Loucy (cell line): ENCODE measurements at regions not wholly inside any gene's neighbourhood (a gene's known extent, or its start where the extent isn't known, plus 50 kb on each side); places are given as distances from the start of the nearest gene placed in this dataset.

Source experiments
- H2AFZ ChIP-seq: fragments of 200-600 bp; sonication (generic); 2 replicates; pipeline ENCODE4 v1.6.0; 2016; ENCODE audit warnings: antibody characterized with exemption, mild to moderate bottlenecking, low read length, moderate library complexity
- H3F3A ChIP-seq: fragments of 200-600 bp; 2 replicates; pipeline ENCODE4 v1.6.0; 2016; ENCODE audit warnings: antibody characterized with exemption, low read depth, mild to moderate bottlenecking
- H3K27me3 ChIP-seq: fragments of 200-600 bp; sonication (generic); 2 replicates; pipeline ENCODE4 v1.6.1; 2014; ENCODE audit warnings: low read length, mild to moderate bottlenecking; ENCODE audit not compliant: insufficient read depth, poor library complexity, severe bottlenecking
- H3K36me3 ChIP-seq: fragments of 200-600 bp; sonication (generic); 2 replicates; pipeline ENCODE4 v1.6.1; 2016; ENCODE audit warnings: low read length; ENCODE audit not compliant: insufficient read depth
- H3K4me1 ChIP-seq: fragments of 200-600 bp; sonication (generic); 2 replicates; pipeline ENCODE4 v1.5.1; 2014; ENCODE audit warnings: low read length, mild to moderate bottlenecking; ENCODE audit not compliant: insufficient read depth, poor library complexity, severe bottlenecking
- H3K4me2 ChIP-seq: fragments of 200-600 bp; sonication (generic); 2 replicates; pipeline ENCODE4 v1.6.0; 2014; ENCODE audit warnings: antibody characterized with exemption, low read length, low read depth, mild to moderate bottlenecking; ENCODE audit not compliant: poor library complexity, severe bottlenecking
- H3K4me3 ChIP-seq: fragments of 200-600 bp; sonication (generic); 2 replicates; pipeline ENCODE4 v1.5.1; 2014; ENCODE audit warnings: low read length, mild to moderate bottlenecking, mixed read lengths; ENCODE audit not compliant: poor library complexity, severe bottlenecking
- H3K79me2 ChIP-seq: fragments of 200-600 bp; sonication (generic); 2 replicates; pipeline ENCODE4 v1.6.1; 2014; ENCODE audit warnings: low read length; ENCODE audit not compliant: insufficient read depth
- H3K9ac ChIP-seq: fragments of 200-600 bp; sonication (generic); 2 replicates; pipeline ENCODE4 v1.6.0; 2014; ENCODE audit warnings: mild to moderate bottlenecking, low read depth, low read length, moderate library complexity; ENCODE audit not compliant: poor library complexity, severe bottlenecking
- H3K9me2 ChIP-seq: fragments of 200-600 bp; sonication (generic); replicated peaks from 2 replicates; pipeline ENCODE4 v1.6.1; 2016; ENCODE audit warnings: low read depth, low read length, mixed read lengths
- H3K9me3 ChIP-seq: fragments of 200-600 bp; sonication (generic); 2 replicates; pipeline ENCODE4 v1.6.1; 2014; ENCODE audit warnings: mild to moderate bottlenecking, antibody characterized with exemption, low read length, low read depth; ENCODE audit not compliant: insufficient read depth
- H4K20me1 ChIP-seq: fragments of 200-600 bp; sonication (generic); 2 replicates; pipeline ENCODE4 v1.6.0; 2014; ENCODE audit warnings: antibody characterized with exemption, low read length, mild to moderate bottlenecking; ENCODE audit not compliant: insufficient read depth, poor library complexity, severe bottlenecking
- EZH2phosphoT487 ChIP-seq: fragments of 200-600 bp; IDR thresholded peaks from 2 replicates; pipeline ENCODE4 v1.6.1; 2018; ENCODE audit warnings: antibody characterized with exemption, mild to moderate bottlenecking, moderate library complexity, borderline replicate concordance
- TF ChIP-seq, protein P1 (sequence below): fragments of 200-600 bp; sonication (generic); conservative IDR thresholded peaks from 2 replicates; pipeline ENCODE4 v1.5.1; 2014; ENCODE audit warnings: mild to moderate bottlenecking, antibody characterized with exemption, low read length

DNA sequence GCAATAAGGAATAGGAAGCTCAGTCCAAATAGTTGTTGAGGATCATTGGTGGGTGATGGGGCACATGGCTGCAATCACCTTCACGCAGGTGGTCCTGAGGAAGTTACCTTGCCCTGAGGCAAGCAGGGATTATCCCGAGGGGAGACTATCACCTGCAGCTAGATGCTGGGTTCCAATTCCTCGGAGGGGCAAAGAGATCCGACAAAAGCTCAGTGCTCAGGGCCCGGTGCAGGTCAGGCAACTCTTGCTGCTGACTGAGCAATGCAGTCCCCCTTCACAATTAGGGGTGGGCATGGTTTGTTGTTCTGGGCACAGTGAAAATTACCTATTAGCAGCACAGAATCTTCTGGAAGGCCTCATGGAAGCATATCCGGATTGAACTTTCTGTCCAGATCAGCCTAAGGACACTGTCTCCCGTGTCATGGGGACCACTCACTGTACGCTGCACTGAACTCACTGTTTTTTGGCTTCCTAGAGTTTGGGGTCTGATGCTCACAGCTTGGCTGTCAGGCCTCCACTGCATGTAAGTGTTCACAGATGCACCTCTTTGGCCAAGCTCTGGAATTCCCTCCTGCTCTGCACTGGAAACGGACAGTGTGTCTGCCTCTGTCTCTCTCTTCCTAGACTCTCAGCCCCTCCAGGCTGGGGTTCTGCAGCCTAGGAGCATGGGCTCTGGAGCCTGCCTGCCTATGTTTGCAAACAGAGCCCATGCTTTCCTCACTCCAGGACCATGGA is 372.7 kb downstream of the ZNF536 start:
- TF ChIP-seq EZH2phosphoT487 = no peak
- TF ChIP-seq, protein P1, sequence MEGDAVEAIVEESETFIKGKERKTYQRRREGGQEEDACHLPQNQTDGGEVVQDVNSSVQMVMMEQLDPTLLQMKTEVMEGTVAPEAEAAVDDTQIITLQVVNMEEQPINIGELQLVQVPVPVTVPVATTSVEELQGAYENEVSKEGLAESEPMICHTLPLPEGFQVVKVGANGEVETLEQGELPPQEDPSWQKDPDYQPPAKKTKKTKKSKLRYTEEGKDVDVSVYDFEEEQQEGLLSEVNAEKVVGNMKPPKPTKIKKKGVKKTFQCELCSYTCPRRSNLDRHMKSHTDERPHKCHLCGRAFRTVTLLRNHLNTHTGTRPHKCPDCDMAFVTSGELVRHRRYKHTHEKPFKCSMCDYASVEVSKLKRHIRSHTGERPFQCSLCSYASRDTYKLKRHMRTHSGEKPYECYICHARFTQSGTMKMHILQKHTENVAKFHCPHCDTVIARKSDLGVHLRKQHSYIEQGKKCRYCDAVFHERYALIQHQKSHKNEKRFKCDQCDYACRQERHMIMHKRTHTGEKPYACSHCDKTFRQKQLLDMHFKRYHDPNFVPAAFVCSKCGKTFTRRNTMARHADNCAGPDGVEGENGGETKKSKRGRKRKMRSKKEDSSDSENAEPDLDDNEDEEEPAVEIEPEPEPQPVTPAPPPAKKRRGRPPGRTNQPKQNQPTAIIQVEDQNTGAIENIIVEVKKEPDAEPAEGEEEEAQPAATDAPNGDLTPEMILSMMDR = no peak
- peaks cover 2% of the 10 kb centered on the region; the same call in 1 of the 2 replicates for H3K9me3 ChIP-seq
- H3K9ac ChIP-seq = no peak overlapping the region
- no peaks in the 10 kb centered on the region for H3K36me3 ChIP-seq
- no peaks in the 10 kb centered on the region for H3K4me1 ChIP-seq
- no peaks in the 10 kb centered on the region for H4K20me1 ChIP-seq
- H3K9me2 ChIP-seq = no peaks in the 10 kb centered on the region
- no peak overlapping the region for H3K4me3 ChIP-seq
- no peaks in the 10 kb centered on the region for H3F3A ChIP-seq
- H2AFZ ChIP-seq = no peak overlapping the region
- no peaks in the 10 kb centered on the region for H3K79me2 ChIP-seq
- H3K4me2 ChIP-seq = no peak overlapping the region
- no peaks in the 10 kb centered on the region for H3K27me3 ChIP-seq

DNA sequence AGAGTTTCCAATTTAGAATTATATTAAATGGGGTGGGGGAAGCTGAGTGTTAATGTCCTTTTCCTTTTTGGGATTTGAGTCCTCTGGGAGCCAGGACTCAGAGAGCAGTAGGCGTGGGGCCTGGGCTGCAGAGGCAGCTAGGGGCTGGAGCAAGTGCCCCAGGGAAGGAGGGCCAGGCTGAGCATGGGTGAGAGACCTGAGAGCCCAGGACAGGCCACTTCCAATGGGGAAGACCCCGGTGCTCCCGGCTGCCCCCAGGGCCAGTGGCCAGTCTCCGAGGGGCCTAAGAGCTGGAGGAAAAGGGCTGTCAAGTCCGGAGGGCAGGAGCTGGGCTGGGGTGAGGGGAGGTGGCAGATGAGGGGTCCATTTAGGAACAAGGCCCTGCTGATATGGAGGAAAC is 371.5 kb downstream of the ZNF536 start:
- no peak for TF ChIP-seq EZH2phosphoT487
- TF ChIP-seq, protein P1 = no peak
- Histone ChIP-seq H3F3A (no peaks in the 10 kb centered on the region), H3K9me2 (no peaks in the 10 kb centered on the region), H3K27me3 (no peaks in the 10 kb centered on the region), H3K9ac (no peak overlapping the region), H2AFZ (no peak overlapping the region), H3K9me3 (peaks cover 2% of the 10 kb centered on the region; the same call in 1 of the 2 replicates), H3K4me3 (no peak overlapping the region), H3K36me3 (no peaks in the 10 kb centered on the region), H3K4me2 (no peak overlapping the region), H3K4me1 (no peaks in the 10 kb centered on the region), H3K79me2 (no peaks in the 10 kb centered on the region), H4K20me1 (no peaks in the 10 kb centered on the region)

DNA sequence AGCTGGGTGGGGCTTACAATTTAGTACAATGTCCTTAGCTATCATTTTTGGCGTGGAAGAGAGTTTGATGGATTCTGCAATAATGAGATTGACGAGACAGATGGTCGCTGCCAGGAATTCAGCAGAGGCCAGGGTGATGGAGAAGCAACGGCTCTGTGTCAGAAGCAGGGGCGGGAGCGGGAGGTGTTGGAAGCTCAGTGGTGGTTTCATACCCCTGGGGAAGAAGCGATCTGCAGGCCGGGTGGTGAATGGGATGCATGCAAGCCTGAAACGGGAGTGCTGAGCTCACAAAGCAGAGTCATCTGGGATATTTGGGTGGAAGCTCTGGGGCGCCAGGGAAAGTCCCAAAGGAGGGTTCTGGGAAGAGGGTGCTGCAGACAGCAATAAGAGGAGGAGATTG is 370.8 kb downstream of the ZNF536 start:
- H3K27me3 ChIP-seq = no peaks in the 10 kb centered on the region
- no peaks in the 10 kb centered on the region for H3F3A ChIP-seq
- H3K36me3 ChIP-seq = no peaks in the 10 kb centered on the region
- no peak overlapping the region for H3K4me3 ChIP-seq
- H3K9ac ChIP-seq = no peak overlapping the region
- TF ChIP-seq, protein P1 = no peak
- TF ChIP-seq EZH2phosphoT487 = no peak
- H3K4me2 ChIP-seq = no peak overlapping the region
- H2AFZ ChIP-seq = no peak overlapping the region
- H3K4me1 ChIP-seq = no peaks in the 10 kb centered on the region
- no peaks in the 10 kb centered on the region for H3K79me2 ChIP-seq
- peaks cover under 1% of the 10 kb centered on the region; the same call in 1 of the 2 replicates for H3K9me3 ChIP-seq
- no peaks in the 10 kb centered on the region for H3K9me2 ChIP-seq
- no peaks in the 10 kb centered on the region for H4K20me1 ChIP-seq
